CD8-positive, alpha-beta memory T cell (primary cell): ENCODE measurements at regions not wholly inside any gene's neighbourhood (a gene's known extent, or its start where the extent isn't known, plus 50 kb on each side); places are given as distances from the start of the nearest gene placed in this dataset.
A peak's percentile ranks its signal among the peaks of the same experiment; 100 is the strongest.

Experiments used
- CTCF ChIA-PET: fragments of 350-600 bp; sonication (Branson Sonifier 250); formaldehyde crosslinking; loops from one replicate; lab custom pipeline; 2021; ENCODE audit warnings: antibody characterized with exemption; lab: Charles Lee
- POLR2A ChIA-PET: fragments of 350-600 bp; sonication (Branson Sonifier 250); formaldehyde crosslinking; loops from one replicate; lab custom pipeline; 2021; ENCODE audit warnings: antibody characterized with exemption; lab: Charles Lee
- DNase-seq, 5 donors: peaks; one replicate each; pipeline versions ENCODE4 v3.0.0 to v3.0.0-alpha.2; 2020 to 2022; ENCODE audit warnings: mixed read lengths in 1 of 5
- H3K27ac ChIP-seq: one replicate; pipeline ENCODE4 v1.7.0; 2013; ENCODE audit warnings: low read depth, mild to moderate bottlenecking, low read length, moderate library complexity
- H3K27me3 ChIP-seq: 2 replicates; pipeline ENCODE4 v1.7.0; 2013; ENCODE audit warnings: low read length, mild to moderate bottlenecking; ENCODE audit not compliant: insufficient read depth, poor library complexity, severe bottlenecking
- H3K36me3 ChIP-seq: 2 replicates; pipeline ENCODE4 v1.7.0; 2013; ENCODE audit warnings: mild to moderate bottlenecking, low read length, moderate library complexity; ENCODE audit not compliant: insufficient read depth
- H3K4me1 ChIP-seq: 2 replicates; pipeline ENCODE4 v1.7.0; 2013; ENCODE audit warnings: mild to moderate bottlenecking, low read length, moderate library complexity; ENCODE audit not compliant: insufficient read depth
- H3K4me3 ChIP-seq: 2 replicates; pipeline ENCODE4 v1.7.0; 2013; ENCODE audit warnings: mild to moderate bottlenecking, low read length
- H3K9me3 ChIP-seq: 2 replicates; pipeline ENCODE4 v1.7.0; 2013; ENCODE audit warnings: mild to moderate bottlenecking, low read length
- H3K27ac Mint-ChIP-seq, 8 donors: one replicate each; pipeline ENCODE4 v1.8.0; 2020 to 2021; ENCODE audit warnings: mixed read lengths in 8 of 8, mild to moderate bottlenecking in 6 of 8, inconsistent platforms in 3 of 8, moderate library complexity in 3 of 8
- H3K27me3 Mint-ChIP-seq, 2 donors: one replicate each; pipeline ENCODE4 v1.8.0; 2020 to 2021; ENCODE audit warnings: mixed read lengths in 2 of 2, mild to moderate bottlenecking in 1 of 2, moderate library complexity in 1 of 2
- H3K36me3 Mint-ChIP-seq, 3 donors: one replicate each; pipeline ENCODE4 v1.8.0; 2020 to 2021; ENCODE audit warnings: mixed read lengths in 3 of 3, inconsistent platforms in 1 of 3, mild to moderate bottlenecking in 1 of 3
- H3K4me1 Mint-ChIP-seq, 3 donors: one replicate each; pipeline ENCODE4 v1.8.0; 2020 to 2021; ENCODE audit warnings: mixed read lengths in 3 of 3, inconsistent platforms in 1 of 3, mild to moderate bottlenecking in 1 of 3
- H3K4me3 Mint-ChIP-seq, 7 donors: one replicate each; pipeline ENCODE4 v1.8.0; 2020 to 2021; ENCODE audit warnings: mixed read lengths in 7 of 7, mild to moderate bottlenecking in 6 of 7, moderate library complexity in 4 of 7, inconsistent platforms in 2 of 7
- H3K9me3 Mint-ChIP-seq, 5 donors: one replicate each; pipeline ENCODE4 v1.8.0; 2020 to 2022; ENCODE audit warnings: mixed read lengths in 5 of 5, mild to moderate bottlenecking in 3 of 5, moderate library complexity in 2 of 5, inconsistent platforms in 1 of 5

DNA sequence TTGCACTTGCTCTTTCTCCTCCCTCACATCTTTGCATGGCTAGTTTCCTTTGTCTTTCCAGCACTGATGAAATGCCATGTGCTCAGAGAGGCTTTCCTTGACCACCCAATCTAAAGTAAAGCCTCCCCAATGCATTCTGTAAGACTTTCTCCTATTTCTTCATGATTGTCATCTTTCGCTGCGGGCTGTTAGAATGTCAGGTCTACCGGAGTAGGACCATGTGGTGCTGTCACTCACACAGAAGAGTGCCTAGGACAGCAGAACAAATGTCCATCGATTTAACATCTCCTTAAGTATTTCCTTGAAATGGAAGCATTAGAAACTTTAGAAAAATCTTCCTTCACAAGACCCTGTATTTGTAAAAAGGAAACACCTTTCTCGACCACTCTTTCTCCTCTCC lies 99.9 kb upstream of the TMC3 start:
- no peak for DNase-seq
- Mint-ChIP-seq H3K27ac (no peak overlapping the region), H3K4me3 (no peak overlapping the region), H3K36me3 (no peaks in the 10 kb centered on the region), H3K9me3 (no peaks in the 10 kb centered on the region), H3K27me3 (peaks cover 11 to 41% of the 10 kb centered on the region in 2 donors), H3K4me1 (no peaks in the 10 kb centered on the region)
- H3K27me3 ChIP-seq = no peaks in the 10 kb centered on the region
- no peaks in the 10 kb centered on the region for H3K9me3 ChIP-seq
- ChIA-PET CTCF (no interaction called here), POLR2A (no interaction called here)
- H3K4me3 ChIP-seq = no peak overlapping the region
- H3K36me3 ChIP-seq = no peaks in the 10 kb centered on the region
- H3K4me1 ChIP-seq = no peaks in the 10 kb centered on the region
- H3K27ac ChIP-seq = no peak overlapping the region

DNA sequence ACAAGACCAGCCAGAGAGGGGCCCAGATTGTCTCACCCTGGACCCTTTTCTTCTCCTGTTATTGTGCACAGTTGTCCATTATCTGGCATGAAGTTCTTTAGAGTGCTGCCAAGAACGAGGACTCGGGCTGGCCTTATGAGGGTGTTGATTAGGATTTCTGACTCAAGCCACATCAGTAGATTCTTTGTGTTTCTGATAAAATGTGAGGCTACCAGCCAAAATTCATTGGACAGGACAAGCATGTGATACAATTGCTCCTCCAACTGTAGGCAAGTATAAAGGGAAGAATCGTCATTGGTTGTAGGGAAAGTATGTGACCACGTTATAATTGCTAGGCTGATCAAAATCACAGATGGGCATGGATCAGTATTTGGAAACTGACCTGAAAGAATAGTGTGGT lies 99.2 kb upstream of the TMC3 start:
- no peaks in the 10 kb centered on the region for H3K9me3 ChIP-seq
- Mint-ChIP-seq H3K9me3 (no peaks in the 10 kb centered on the region), H3K27me3 (peaks cover 17 to 46% of the 10 kb centered on the region in 2 donors), H3K4me3 (no peak overlapping the region), H3K4me1 (no peaks in the 10 kb centered on the region), H3K27ac (no peak overlapping the region), H3K36me3 (no peaks in the 10 kb centered on the region)
- no peaks in the 10 kb centered on the region for H3K27me3 ChIP-seq
- H3K4me3 ChIP-seq = no peak overlapping the region
- H3K27ac ChIP-seq = no peak overlapping the region
- POLR2A ChIA-PET = no interaction called here
- H3K36me3 ChIP-seq = no peaks in the 10 kb centered on the region
- no peaks in the 10 kb centered on the region for H3K4me1 ChIP-seq
- no peak for DNase-seq
- CTCF ChIA-PET = no interaction called here

DNA sequence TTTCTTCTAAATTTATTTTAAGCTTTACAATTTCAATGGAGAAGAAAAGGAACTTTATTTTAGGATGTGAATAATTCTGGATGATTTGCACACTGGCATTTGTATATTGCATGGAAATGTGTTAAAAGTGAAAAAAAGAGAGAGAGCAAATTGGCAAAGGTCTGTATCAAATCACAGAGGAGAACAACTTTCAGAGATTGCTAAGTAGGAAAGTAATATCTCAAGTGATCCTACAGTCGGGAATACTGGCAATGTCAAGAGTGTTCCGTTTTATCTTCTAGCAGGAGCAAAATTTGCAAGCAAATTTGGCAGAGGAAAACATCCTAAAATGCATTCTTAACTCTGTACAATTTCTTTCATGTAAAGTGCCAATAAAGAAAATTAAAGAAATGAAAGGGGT lies 97.1 kb upstream of the TMC3 start:
- DNase-seq = no peak
- CTCF ChIA-PET = interaction anchor here (1.5 to 2.4 kb wide), 2 partner anchors 9 to 11 kb away, joined by 3 to 11 read pairs; no protein-coding TSS in a partner anchor
- no peak overlapping the region for H3K27ac Mint-ChIP-seq

DNA sequence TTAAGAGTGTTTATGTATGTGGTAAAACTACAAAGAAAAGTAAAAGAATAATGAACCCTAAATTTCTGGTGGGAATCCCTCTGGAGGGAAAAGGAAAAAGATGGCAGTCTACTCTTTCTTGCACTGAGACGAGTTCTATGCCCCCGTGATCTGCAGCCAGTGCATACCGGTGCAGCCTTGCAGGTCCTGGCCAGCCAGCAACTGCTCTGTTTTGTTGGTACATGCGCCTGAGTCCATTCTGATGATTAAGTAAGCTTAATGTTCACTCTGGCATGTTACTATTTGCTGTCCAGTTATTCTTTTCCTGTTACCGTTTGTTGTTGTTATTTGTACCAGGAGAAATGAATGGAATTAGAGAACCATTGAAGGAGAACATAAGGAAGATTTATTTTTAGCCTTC lies 95.1 kb upstream of the TMC3 start:
- Histone ChIP-seq H3K4me1 (no peaks in the 10 kb centered on the region), H3K27ac (no peak overlapping the region), H3K36me3 (no peaks in the 10 kb centered on the region), H3K27me3 (no peaks in the 10 kb centered on the region), H3K4me3 (no peak overlapping the region), H3K9me3 (no peaks in the 10 kb centered on the region)
- H3K4me3 Mint-ChIP-seq = no peak overlapping the region
- H3K4me1 Mint-ChIP-seq = no peaks in the 10 kb centered on the region
- ChIA-PET CTCF (interaction anchor here (2.4 kb wide), 1 partner anchor 11 kb away, joined by 11 read pairs; no protein-coding TSS in a partner anchor), POLR2A (no interaction called here)
- H3K27ac Mint-ChIP-seq = no peak overlapping the region
- no peak for DNase-seq
- H3K9me3 Mint-ChIP-seq = peaks cover 8 to 30% (median 26%) of the 10 kb centered on the region in 5 donors
- peaks cover 0 to 14% (median 0%) of the 10 kb centered on the region in 3 donors for H3K36me3 Mint-ChIP-seq
- peaks cover 40 to 69% of the 10 kb centered on the region in 2 donors for H3K27me3 Mint-ChIP-seq

More for the DNA sequence above, 97.1 kb upstream of the TMC3 start:
- Histone ChIP-seq H3K9me3 (no peaks in the 10 kb centered on the region), H3K27me3 (no peaks in the 10 kb centered on the region), H3K27ac (no peak overlapping the region), H3K36me3 (no peaks in the 10 kb centered on the region), H3K4me3 (no peak overlapping the region), H3K4me1 (no peaks in the 10 kb centered on the region)
- peaks cover 0 to 11% (median 8%) of the 10 kb centered on the region in 5 donors for H3K9me3 Mint-ChIP-seq
- POLR2A ChIA-PET = no interaction called here
- peaks cover 0 to 6% (median 0%) of the 10 kb centered on the region in 3 donors for H3K36me3 Mint-ChIP-seq
- H3K27me3 Mint-ChIP-seq = peaks cover 26 to 62% of the 10 kb centered on the region in 2 donors
- H3K4me1 Mint-ChIP-seq = no peaks in the 10 kb centered on the region
- H3K4me3 Mint-ChIP-seq = no peak overlapping the region

DNA sequence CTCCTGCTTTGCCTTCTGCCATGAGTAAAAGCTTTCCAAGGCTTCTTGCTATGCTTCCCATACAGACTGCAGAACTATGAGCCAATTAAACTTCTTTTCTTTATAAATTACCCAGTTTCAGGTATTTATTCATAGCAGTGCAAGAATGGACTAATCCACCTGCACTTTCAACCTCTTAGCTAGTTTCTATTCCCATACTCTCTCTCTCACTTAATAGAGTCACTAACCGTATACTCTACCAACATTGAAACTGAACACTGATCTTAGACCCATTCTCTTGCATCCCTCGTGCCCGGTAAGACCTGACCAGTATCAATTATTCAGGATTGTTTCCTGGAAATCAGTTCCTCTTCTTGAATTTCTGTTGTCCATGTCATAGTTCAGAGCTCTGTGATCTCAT lies 92.7 kb upstream of the TMC3 start:
- Histone ChIP-seq H3K27ac (no peak overlapping the region), H3K4me3 (no peak overlapping the region), H3K27me3 (no peaks in the 10 kb centered on the region), H3K36me3 (no peaks in the 10 kb centered on the region), H3K9me3 (no peaks in the 10 kb centered on the region), H3K4me1 (no peaks in the 10 kb centered on the region)
- no peaks in the 10 kb centered on the region for H3K4me1 Mint-ChIP-seq
- POLR2A ChIA-PET = no interaction called here
- peaks cover 0 to 30% (median 0%) of the 10 kb centered on the region in 3 donors for H3K36me3 Mint-ChIP-seq
- peaks cover 41 to 70% of the 10 kb centered on the region in 2 donors for H3K27me3 Mint-ChIP-seq
- no peak for DNase-seq
- H3K9me3 Mint-ChIP-seq = peaks cover 25 to 45% (median 41%) of the 10 kb centered on the region in 5 donors
- CTCF ChIA-PET = no interaction called here
- no peak overlapping the region for H3K4me3 Mint-ChIP-seq
- H3K27ac Mint-ChIP-seq = no peak overlapping the region

DNA sequence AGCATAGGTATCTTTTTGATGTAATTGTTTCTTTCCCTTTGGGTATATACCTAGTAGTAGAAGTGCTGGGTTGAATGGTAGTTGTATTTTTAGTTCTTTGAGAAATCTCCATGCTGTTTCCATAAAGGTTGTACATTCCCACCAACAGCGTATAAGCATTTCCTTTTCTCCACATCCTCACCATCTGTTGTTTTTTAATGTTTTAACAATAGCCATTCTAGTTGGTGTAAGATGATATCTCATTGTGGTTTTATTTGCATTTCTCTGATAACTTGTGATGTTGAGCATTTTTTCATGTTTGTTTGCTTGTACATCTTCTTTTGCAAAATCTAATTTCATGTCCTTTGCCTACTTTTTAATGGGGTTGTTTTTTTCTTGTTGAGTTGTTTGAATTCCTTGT lies 80.0 kb upstream of the TMC3 start:
- no peak for DNase-seq
- H3K36me3 Mint-ChIP-seq = peaks cover 0 to 2% (median 0%) of the 10 kb centered on the region in 3 donors
- H3K27me3 ChIP-seq = no peaks in the 10 kb centered on the region
- H3K4me3 Mint-ChIP-seq = peak overlapping the region in 1 of 7 donors; percentile 4
- H3K4me1 Mint-ChIP-seq = peaks cover 5 to 13% (median 9%) of the 10 kb centered on the region in 3 donors
- no peak overlapping the region for H3K4me3 ChIP-seq
- H3K9me3 Mint-ChIP-seq = peaks cover 0 to 20% (median 6%) of the 10 kb centered on the region in 5 donors
- no peak overlapping the region for H3K27ac ChIP-seq
- ChIA-PET POLR2A (no interaction called here), CTCF (no interaction called here)
- H3K4me1 ChIP-seq = no peaks in the 10 kb centered on the region
- H3K36me3 ChIP-seq = no peaks in the 10 kb centered on the region
- H3K9me3 ChIP-seq = no peaks in the 10 kb centered on the region
- peaks cover 16 to 32% of the 10 kb centered on the region in 2 donors for H3K27me3 Mint-ChIP-seq
- no peak overlapping the region for H3K27ac Mint-ChIP-seq

DNA sequence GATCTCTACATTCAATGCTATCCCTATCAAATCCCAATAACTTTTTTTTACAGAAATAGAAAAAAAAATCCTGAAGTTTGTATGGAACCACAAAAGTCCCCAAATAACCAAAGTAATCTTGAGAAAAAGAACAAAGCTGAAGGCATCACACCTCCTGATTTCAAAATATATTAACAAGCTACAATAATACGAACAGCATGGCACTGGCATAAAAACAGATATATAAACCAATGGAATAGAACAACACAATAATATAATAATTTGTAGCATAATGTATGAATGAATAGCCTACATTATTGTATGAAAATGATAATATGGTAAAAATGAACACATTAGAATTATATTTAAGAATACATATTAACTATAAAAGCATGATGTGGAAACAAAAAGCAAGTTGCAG lies 76.7 kb upstream of the TMC3 start:
- Histone ChIP-seq H3K9me3 (no peaks in the 10 kb centered on the region), H3K27me3 (no peaks in the 10 kb centered on the region), H3K4me1 (no peaks in the 10 kb centered on the region), H3K4me3 (no peak overlapping the region), H3K36me3 (no peaks in the 10 kb centered on the region), H3K27ac (no peak overlapping the region)
- Mint-ChIP-seq H3K27me3 (peaks cover 15 to 16% of the 10 kb centered on the region in 2 donors), H3K27ac (no peak overlapping the region), H3K4me1 (peaks cover 0 to 4% (median 0%) of the 10 kb centered on the region in 3 donors), H3K36me3 (no peaks in the 10 kb centered on the region), H3K9me3 (peaks cover 2 to 13% (median 8%) of the 10 kb centered on the region in 5 donors), H3K4me3 (no peak overlapping the region)
- DNase-seq = no peak
- ChIA-PET CTCF (no interaction called here), POLR2A (no interaction called here)

DNA sequence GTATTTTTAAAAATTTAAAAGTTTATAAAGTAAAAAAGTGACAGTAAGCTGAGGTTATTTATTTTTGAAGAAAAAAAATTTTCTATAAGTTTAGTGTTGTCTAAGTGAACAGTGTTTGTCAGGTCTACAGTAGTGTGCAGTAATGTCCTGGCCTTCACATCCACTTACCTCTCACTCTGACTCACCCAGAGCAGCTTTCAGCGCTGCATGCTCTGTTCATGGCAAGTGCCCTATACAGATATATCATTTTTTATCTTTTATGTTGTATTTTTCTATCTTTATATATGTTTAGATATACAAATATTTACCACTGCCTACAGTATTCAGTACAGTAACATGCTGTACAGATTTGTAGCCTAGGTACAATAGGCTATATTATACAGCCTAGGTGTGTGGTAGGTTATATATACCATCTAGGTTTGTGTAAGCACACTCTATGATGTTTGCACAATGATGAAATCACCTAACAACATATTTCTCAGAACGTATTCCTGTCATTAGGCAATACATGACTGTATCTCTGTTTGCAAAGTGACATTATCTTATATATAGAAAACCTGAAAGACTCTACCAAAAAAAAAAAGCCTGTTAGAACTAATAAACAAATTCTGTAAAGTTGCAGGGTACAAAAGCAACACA lies 75.9 kb upstream of the TMC3 start:
- Histone ChIP-seq H3K27me3 (no peaks in the 10 kb centered on the region), H3K36me3 (no peaks in the 10 kb centered on the region), H3K4me1 (no peaks in the 10 kb centered on the region), H3K27ac (no peak overlapping the region), H3K4me3 (no peak overlapping the region), H3K9me3 (no peaks in the 10 kb centered on the region)
- ChIA-PET CTCF (no interaction called here), POLR2A (no interaction called here)
- peaks cover 14 to 19% of the 10 kb centered on the region in 2 donors for H3K27me3 Mint-ChIP-seq
- peaks cover 0 to 4% (median 0%) of the 10 kb centered on the region in 3 donors for H3K4me1 Mint-ChIP-seq
- H3K27ac Mint-ChIP-seq = no peak overlapping the region
- H3K4me3 Mint-ChIP-seq = no peak overlapping the region
- H3K9me3 Mint-ChIP-seq = peaks cover 4 to 17% (median 13%) of the 10 kb centered on the region in 5 donors
- no peak for DNase-seq
- H3K36me3 Mint-ChIP-seq = no peaks in the 10 kb centered on the region
